Cardiac fibroblast (primary cell): ENCODE measurements at regions not wholly inside any gene's neighbourhood (a gene's known extent, or its start where the extent isn't known, plus 50 kb on each side); places are given as distances from the start of the nearest gene placed in this dataset.

Source experiments
- DNase-seq, 2 donors: peaks; one replicate each; pipeline versions ENCODE4 v3.0.0 to v3.0.0-alpha.2; 2010; ENCODE audit warnings: low read depth in 2 of 2
- H3K4me3 ChIP-seq, 2 donors: replicated peaks in 1 of 2; 1 replicate in 1 of 2; 2 replicates in 1 of 2; pipeline ENCODE4 v1.5.1; 2011; ENCODE audit warnings: low read depth in 2 of 2, low read length in 2 of 2, mild to moderate bottlenecking in 2 of 2, moderate library complexity in 1 of 2
- TF ChIP-seq, protein P1 (sequence below): IDR thresholded peaks from one replicate; pipeline ENCODE4 v1.5.1; 2011; ENCODE audit warnings: low read depth, mild to moderate bottlenecking, low read length, inconsistent platforms

DNA sequence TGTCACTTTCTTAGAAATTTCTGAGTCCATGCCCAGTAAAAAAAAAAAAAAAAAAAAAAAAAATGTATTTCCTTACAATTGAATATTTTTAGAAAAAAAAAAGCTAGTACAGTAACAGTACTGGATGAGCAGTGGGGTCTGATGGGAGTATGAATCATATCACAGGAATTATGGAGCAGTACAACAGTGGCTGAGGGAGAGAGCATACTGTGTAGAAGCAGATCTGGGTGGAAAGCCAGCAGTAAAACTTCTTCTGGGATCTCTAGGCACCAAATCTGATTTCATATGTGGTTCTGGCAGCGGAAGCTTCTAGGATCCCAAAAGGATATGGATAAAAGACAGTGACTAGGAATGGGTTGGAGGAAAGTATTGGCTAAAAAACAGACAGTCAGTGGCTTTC, 414.9 kb upstream of the FSHR start:
- TF ChIP-seq, protein P1, sequence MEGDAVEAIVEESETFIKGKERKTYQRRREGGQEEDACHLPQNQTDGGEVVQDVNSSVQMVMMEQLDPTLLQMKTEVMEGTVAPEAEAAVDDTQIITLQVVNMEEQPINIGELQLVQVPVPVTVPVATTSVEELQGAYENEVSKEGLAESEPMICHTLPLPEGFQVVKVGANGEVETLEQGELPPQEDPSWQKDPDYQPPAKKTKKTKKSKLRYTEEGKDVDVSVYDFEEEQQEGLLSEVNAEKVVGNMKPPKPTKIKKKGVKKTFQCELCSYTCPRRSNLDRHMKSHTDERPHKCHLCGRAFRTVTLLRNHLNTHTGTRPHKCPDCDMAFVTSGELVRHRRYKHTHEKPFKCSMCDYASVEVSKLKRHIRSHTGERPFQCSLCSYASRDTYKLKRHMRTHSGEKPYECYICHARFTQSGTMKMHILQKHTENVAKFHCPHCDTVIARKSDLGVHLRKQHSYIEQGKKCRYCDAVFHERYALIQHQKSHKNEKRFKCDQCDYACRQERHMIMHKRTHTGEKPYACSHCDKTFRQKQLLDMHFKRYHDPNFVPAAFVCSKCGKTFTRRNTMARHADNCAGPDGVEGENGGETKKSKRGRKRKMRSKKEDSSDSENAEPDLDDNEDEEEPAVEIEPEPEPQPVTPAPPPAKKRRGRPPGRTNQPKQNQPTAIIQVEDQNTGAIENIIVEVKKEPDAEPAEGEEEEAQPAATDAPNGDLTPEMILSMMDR = no peak
- no peak overlapping the region for H3K4me3 ChIP-seq
- DNase-seq = no peak

DNA sequence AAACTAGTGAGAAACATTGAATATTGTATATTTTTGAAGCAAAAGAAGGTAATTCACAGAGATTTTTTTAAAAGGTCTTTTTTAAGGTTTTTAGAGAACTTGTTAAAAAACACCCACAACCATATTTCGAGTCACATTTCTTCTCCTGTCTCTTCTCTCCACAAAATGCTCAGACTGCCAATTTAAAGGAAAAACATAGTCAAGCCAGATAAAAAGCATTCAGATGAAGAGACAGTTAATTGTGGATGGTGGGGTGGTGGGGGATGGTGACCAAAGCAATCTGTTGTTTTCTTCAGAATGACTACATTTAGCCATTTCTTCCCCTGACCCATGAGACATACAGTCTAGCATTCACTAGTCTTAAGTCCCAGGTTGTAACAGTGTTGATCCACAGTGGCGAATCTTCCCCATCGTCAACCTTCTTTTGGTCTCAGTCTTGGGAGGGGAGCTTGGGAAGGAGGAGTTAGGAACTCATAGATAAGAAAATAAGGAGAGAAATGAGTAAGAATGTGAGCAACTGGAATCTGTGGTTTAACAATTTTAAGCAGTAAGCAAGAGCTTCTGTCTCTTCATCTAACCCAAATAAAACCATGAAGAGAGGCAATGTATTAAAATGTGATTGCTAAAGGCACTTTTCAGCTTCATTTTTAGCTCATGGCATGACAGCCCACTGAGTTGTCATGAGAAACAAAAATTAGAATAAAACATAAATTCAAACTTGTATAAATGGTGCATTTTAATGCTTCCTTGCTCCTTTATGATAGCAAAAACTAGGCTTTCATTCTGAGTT, 413.7 kb upstream of the FSHR start:
- DNase-seq = no peak
- H3K4me3 ChIP-seq = no peak overlapping the region
- TF ChIP-seq, protein P1 = no peak

DNA sequence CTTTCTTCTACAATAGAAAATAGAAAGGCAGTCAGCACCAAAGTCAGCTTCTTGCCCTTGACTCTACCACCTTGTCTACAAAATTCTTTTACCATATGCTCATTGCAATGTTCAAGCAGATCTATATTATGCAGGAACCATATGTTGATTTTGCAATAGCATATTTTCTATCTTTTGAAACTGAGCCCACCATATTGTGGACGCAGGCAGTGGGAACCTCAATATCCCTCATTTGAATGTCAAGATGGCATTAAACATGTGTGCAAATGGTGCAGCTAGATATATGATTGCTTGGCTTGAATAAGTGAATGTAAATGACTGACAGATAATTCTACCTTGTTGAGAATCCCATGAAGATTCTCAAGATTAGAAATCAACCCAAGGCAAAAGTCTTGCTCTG, 412.7 kb upstream of the FSHR start:
- H3K4me3 ChIP-seq = no peak overlapping the region
- DNase-seq = no peak
- TF ChIP-seq, protein P1 = no peak

DNA sequence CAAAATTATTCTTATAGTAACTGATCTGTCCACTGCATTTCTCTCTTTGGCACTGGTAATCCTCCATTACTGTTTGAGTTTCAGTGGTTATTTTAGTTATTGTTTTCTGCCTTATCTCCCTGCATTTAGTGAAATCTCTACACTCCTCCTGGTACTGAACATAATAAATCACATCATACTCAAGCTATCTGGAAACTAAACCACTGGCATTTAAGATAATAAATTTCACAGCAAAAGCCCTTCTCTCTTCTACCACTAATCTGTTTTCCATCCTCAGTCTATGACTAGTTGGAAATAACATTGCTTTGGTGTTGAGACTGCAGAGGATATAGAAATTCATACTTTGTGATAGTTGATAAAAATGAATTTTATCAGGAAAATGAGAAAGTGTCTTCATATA, 399.3 kb upstream of the FSHR start:
- no peak for DNase-seq
- TF ChIP-seq, protein P1 = no peak
- H3K4me3 ChIP-seq = no peak overlapping the region

DNA sequence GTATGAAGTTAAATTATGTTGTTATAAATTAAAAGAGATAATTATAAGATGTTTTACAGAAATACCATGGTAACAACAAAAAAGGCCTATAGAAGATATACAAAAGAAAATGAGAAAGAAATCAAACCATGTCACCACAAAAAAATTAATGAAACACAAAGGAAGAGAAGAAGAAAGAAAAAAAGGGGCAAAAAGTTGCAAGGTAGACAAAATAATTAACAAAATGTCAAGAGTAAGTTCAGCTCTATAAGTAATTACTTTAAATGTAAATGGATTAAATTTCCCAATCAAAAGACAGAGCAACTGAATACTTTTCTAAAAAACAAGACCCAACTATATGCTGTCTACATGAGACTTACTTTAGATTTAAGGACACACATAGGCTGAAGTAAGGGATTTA, 378.4 kb upstream of the FSHR start:
- DNase-seq = no peak
- TF ChIP-seq, protein P1 = no peak
- H3K4me3 ChIP-seq = no peak overlapping the region

DNA sequence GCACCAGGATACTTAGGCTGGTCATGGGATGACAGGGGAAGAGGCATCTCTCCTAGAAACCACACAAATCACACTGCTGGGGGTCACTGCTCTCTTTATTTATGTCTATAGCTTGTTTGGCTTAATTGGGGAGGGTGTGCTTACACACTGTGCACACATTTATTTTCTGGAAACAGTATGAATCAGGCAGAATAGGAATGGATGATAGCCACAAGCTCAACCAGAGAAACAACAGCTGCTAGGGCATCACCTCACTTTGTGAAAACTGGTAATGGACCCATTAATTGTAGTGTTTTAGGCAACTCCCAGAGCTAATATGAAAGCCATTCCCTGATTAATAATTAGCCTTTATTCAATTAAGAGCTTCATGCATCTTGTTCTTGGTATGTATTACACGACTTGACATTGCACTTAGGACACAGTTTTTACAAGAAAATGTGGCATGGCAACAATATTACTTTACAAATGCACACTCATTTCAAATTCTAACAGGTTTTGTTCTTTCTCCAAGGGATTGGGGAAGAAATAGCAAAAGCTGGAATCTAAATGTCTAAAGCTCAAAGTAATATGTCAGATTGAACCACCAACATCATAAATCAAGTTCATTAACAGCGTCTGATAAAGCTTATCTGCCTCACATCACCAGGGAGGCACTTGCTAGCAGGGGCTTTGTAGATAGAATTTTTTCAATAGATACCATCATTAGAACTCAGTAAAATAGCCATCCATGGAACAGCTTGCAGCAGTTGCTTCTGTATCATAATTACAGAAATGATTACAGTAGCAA, 361.9 kb upstream of the FSHR start:
- TF ChIP-seq, protein P1 = no peak
- no peak overlapping the region for H3K4me3 ChIP-seq
- DNase-seq = no peak
